GM10266 (cell line): ENCODE measurements at regions not wholly inside any gene's neighbourhood (a gene's known extent, or its start where the extent isn't known, plus 50 kb on each side); places are given as distances from the start of the nearest gene placed in this dataset.

Source experiments
- DNase-seq: peaks from one replicate; pipeline ENCODE4 v3.0.0; 2012; ENCODE audit errors: extremely low spot score
- CTCF ChIP-seq: IDR thresholded peaks from 2 replicates; pipeline ENCODE4 v1.5.1; 2012; ENCODE audit warnings: mild to moderate bottlenecking, low read depth; ENCODE audit not compliant: control insufficient read depth, insufficient read depth; ENCODE audit errors: missing control alignments

- DNase-seq, result no peak
- TF ChIP-seq CTCF, result no peak
Observed at GRCh38 chr3:148332509-148332908, 365.2 kb upstream of the AGTR1 start.

- DNase-seq, result no peak
- no peak for TF ChIP-seq CTCF
Observed at GRCh38 chr3:148333091-148333490, 364.6 kb upstream of the AGTR1 start.

GRCh38 chr3:148335612-148336011 lies 362.1 kb upstream of the AGTR1 start:
- no peak for TF ChIP-seq CTCF
- DNase-seq, result no peak

- no peak for DNase-seq
- TF ChIP-seq CTCF, result no peak
Observed at GRCh38 chr3:148343416-148343815, 354.3 kb upstream of the AGTR1 start.

GRCh38 chr3:148344521-148344920 lies 353.2 kb upstream of the AGTR1 start:
- DNase-seq, result no peak
- no peak for TF ChIP-seq CTCF

- TF ChIP-seq CTCF, result no peak
Observed at GRCh38 chr3:148360051-148360450, 337.7 kb upstream of the AGTR1 start.

GRCh38 chr3:148366743-148367410 lies 330.8 kb upstream of the AGTR1 start:
- DNase-seq, result peak; percentile 2
- peak; percentile 24 for TF ChIP-seq CTCF

More at GRCh38 chr3:148360051-148360450, 337.7 kb upstream of the AGTR1 start:
- DNase-seq, result no peak
